Retinal pigment epithelial cell (primary cell): ENCODE measurements at regions not wholly inside any gene's neighbourhood (a gene's known extent, or its start where the extent isn't known, plus 50 kb on each side); places are given as distances from the start of the nearest gene placed in this dataset.

Experiments used
- DNase-seq: peaks from one replicate; pipeline ENCODE4 v3.0.0-alpha.2; 2010; ENCODE audit warnings: low read depth
- H3K4me3 ChIP-seq: 2 replicates; pipeline ENCODE4 v1.5.1; 2011; ENCODE audit warnings: mild to moderate bottlenecking, low read length, control low read depth, moderate library complexity
- TF ChIP-seq, protein P1 (sequence below): conservative IDR thresholded peaks from 2 replicates; pipeline ENCODE4 v1.5.1; 2011; ENCODE audit warnings: low read depth, low read length, control low read depth, inconsistent platforms

DNA sequence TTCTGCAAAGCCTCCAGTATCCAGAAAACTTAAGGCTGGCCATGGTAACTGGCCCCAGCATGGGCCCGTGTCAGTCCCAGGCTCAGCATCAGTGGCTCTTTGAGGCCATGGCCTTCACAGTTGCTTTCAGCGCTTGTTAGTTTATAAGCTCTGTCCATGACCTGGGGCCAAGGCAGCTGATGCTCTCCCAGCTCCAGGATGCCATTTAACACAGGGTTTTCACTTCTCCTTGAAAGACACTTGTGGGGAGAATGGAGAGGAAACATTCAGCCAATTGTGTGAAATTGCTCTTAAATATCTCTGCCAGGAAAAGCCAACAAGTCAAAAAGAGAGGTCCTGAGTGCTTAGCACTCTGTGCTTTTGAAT lies 321.3 kb downstream of the FOXO1 start:
- TF ChIP-seq, protein P1, sequence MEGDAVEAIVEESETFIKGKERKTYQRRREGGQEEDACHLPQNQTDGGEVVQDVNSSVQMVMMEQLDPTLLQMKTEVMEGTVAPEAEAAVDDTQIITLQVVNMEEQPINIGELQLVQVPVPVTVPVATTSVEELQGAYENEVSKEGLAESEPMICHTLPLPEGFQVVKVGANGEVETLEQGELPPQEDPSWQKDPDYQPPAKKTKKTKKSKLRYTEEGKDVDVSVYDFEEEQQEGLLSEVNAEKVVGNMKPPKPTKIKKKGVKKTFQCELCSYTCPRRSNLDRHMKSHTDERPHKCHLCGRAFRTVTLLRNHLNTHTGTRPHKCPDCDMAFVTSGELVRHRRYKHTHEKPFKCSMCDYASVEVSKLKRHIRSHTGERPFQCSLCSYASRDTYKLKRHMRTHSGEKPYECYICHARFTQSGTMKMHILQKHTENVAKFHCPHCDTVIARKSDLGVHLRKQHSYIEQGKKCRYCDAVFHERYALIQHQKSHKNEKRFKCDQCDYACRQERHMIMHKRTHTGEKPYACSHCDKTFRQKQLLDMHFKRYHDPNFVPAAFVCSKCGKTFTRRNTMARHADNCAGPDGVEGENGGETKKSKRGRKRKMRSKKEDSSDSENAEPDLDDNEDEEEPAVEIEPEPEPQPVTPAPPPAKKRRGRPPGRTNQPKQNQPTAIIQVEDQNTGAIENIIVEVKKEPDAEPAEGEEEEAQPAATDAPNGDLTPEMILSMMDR, result no peak
- no peak for DNase-seq
- H3K4me3 ChIP-seq, result no peak overlapping the region

DNA sequence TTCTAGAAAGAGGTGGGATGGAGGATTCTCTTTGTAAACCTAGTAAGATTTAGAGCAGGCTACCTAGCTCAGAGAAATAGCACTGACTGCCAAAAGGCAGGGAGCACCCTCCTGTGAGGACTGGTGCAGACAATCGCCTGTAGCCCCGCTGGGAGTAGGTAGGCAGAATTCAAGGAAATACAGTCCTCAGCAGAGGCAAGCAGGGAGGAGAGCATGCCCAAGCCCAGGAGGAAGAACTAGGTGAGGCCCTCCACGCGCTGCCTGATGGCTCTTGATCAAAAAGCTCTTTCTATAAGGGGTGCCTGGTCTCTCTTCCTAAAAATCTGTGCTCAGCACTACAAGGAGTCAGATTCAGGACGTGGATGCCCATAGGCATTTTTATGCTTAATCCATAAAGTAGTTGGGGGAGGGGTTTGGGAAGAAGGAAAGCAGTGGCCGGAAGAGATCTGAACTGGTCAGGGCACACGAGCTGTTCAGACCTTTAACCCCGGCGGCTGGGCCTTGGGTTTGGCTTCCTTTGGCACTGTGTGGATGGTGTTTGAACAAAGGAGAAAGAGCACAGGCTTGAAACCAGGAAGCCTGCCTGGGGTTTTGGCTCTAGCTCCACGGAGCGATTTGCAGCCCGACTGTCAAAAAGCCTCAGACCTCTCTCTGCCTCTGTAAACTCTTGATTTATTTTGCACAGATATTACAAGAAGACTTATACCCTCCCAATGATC lies 320.6 kb downstream of the FOXO1 start:
- TF ChIP-seq, protein P1, result no peak
- DNase-seq, result no peak
- no peak overlapping the region for H3K4me3 ChIP-seq

DNA sequence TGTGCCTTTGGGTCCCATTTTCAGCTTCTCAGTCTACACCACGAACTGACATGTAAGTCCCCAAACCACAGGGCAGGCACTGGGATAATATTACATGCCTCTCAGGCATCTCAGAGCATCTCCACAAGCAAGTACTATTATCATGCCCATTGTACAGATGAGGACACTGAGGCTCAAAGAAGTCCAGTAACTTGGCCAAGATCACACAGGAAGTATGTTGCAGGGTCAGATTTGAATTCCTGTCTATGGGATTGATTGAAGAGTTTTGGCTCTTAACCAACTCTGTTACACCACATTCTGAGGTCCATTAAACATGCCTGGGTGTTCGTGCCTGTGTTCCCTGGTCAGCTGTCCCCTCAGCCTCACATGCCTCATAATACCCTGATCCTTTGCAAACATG lies 319.8 kb downstream of the FOXO1 start:
- no peak for DNase-seq
- H3K4me3 ChIP-seq, result no peak overlapping the region
- TF ChIP-seq, protein P1, result no peak

DNA sequence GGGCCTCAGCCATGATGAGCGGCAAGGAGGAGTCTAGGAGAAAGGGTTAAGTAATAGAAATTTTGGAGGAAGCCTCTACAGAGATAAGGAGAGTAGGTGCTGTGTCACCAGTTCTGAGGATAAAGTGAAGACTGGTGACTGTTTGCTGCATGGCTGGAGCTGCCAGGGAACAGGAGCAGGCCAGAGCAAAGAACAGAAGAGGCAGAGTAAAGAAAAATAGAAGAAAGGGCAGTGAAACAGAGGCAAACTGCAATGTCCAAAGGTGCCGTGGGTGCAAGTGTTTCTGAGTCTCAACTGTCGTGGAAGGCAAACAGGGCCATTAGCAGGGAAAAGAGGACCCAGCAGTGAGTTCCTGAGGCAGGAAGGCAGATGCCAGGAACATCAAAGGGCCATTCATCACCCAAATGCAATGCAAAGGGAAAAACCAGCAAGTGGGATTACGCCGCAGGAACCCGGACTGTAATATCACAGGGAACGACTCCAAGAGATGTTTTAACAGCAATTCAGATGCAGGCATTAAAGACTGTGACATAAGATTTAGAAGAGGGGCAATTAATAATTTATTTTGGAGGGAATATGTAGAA lies 318.3 kb downstream of the FOXO1 start:
- no peak overlapping the region for H3K4me3 ChIP-seq
- TF ChIP-seq, protein P1, result no peak
- no peak for DNase-seq

DNA sequence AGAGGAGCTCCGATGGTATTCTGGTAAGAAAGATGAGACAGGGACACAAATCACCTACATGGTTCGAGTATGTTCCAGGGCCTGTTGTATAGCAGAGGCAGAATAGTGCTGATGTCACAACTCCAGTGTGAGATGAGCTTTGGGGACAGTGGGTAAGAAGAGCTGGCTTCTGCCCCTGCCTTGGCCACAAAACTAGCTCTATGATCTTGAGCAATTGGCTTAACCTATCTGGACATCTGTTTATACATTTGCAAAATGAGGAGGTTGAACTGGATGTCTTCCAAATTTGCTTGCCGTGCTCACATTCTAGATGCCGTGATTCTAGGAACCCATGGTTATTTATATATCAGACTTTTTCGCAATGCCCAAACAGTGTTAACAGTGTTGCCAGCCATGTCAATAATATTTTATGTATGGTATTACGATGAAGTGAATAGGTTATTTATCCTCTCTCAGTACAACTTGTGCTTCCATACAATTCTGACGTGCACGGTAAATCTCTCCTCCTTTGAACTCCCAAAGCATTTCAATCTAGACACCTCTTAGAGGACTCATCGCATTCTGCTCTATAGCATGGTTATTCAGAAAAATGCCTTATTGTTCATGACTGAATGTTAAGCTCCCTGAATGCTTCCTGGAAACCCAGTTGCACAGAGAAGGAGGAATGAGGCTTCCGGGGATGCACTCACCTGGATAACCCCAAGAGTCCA lies 316.0 kb downstream of the FOXO1 start:
- TF ChIP-seq, protein P1, result no peak
- H3K4me3 ChIP-seq, result no peak overlapping the region
- DNase-seq, result no peak

DNA sequence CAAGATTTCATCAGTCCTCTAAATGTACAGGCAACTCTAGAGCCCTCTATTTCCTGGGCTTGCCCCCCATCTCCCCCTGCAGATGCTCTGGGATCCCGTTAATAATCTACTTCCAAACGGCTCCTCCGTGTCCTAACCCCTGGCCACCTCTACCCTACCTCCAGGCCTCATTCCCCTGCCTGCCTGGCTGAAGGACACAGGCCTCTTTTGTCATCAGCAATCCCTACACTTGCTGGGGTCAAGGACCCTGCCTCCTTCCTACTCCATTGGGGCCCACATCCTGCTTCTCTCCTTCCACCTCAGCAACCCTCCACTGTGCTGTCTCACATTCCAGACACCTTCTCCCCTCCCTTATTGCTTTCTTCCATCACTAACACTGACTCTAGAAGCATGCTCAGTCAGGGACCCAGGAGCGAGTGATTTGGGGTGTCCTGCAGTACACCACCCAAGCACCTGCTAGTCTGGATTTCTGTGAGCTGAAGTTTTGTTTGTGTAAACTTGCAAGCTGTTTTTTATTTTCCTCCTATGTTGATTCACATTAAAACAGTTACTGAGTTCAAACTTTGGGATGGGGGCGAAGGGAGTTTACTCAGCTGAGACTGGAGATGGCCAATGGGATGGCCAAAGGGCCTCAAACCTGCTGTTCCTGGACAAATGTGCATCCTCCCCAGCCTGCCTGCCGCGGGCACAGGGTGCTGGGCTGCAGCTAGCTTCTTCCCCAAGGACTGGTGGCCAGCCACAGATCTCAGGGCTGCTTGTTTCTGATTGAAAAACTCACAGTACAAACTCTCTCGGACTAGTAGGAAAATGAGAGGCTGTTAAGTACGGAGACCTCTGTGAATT lies 314.7 kb downstream of the FOXO1 start:
- TF ChIP-seq, protein P1, result no peak
- H3K4me3 ChIP-seq, result no peak overlapping the region
- DNase-seq, result no peak
